Activated CD8-positive, alpha-beta memory T cell treated with anti-CD3 and anti-CD28 coated beads for 1 hour (primary cell): ENCODE measurements at regions not wholly inside any gene's neighbourhood (a gene's known extent, or its start where the extent isn't known, plus 50 kb on each side); places are given as distances from the start of the nearest gene placed in this dataset.
"Not testable (repeated sequence)": the region's sequence is repeated elsewhere in the genome, so short reads cannot be mapped to it uniquely, and the experiment has no call there.

Experiments used
- DNase-seq, 2 donors: peaks; one replicate each; pipeline ENCODE4 v3.0.0-alpha.2; 2020; ENCODE audit warnings: low read depth in 1 of 2; ENCODE audit errors: extremely low read depth in 1 of 2

DNA sequence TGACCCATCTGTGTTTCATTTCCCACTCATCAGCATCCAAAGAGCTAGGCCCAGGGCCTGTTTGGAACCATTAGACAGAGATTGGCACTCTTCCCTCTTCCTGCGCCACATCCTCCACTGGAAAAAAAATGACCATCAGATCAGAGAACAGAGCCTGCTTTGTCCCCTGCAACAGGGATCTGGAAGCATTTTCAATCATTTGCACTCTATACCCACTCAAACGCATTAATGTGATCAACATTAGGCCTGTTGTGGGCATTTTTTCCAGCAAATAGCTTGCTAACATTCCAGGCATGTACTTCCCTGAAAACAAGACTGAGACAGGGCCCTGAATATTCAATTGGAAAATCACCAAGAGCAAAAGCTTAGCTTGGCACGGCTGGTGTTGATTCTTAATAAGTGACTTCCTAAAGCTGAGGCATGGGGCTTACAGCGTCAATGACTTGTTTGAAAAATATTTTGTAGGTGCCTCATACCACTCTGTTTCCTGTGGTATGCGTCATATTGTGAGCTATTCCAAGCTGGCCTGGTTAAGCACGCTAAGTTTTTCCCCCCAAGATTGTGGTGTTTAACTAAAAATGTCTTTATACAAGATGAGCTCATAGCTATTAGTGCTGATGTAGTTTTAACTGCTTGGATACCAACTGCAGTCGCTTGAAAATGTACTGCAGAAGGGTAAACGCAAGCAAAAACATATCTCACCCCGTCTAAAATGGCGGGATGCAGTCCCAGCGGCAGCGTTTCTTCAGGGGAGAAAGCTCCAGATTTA is 404.4 kb downstream of the SPRY2 start:
- no peak for DNase-seq

DNA sequence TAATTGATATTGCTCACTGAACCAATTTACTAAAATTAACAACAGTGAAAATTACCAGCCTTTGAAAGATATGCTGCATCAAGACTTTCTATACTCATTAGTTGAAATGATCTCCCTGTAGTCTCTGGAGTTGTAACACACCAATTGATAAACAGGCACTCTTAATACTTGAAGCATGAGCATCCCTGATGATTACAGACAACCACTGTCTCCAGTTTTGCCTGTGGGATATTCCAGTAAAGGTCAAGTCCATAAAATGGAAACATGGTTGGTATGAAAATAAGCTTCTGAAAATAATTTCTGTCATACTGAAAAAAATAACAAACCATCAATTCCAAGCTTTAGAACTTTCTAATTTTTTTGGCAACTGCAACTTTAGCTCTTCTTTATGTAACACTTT is 405.8 kb downstream of the SPRY2 start:
- DNase-seq = no peak

DNA sequence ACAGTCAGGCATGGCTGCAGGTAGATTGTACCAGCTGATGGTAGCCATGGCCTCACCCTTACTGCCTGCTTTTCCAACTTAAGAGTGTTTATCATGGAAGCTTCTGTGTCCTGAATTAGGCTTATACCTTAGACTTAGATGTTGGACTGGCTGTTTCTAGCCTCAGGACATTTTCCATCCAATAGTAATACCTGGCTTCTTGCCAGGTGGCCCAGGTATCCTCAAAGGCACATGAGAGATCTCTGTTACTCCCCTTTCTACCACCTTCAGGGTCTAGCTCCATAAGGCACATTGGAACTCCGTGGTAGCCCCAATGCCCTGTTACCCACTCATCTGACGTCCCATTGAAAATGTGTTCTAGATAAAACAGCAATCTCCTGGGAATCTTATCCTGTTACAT is 407.5 kb downstream of the SPRY2 start:
- no peak for DNase-seq

DNA sequence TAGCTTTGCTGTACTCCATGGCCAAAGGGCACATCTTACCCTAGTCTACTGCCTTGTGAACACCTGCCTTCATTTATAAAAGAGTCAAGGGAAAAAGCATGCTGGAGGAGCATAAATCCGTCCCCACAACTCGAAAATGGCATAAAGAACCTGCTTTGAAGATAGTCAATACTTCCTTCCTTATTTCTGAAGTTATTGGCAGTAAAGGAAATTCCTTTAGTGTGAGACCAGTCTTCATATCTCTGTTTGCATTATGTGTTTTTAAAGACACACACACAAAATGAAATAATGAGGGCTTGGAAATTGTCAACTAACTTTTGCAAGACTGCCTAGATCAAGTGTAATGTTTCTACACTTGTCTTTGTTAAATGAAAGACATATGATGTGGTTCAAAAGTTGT is 408.4 kb downstream of the SPRY2 start:
- no peak for DNase-seq

DNA sequence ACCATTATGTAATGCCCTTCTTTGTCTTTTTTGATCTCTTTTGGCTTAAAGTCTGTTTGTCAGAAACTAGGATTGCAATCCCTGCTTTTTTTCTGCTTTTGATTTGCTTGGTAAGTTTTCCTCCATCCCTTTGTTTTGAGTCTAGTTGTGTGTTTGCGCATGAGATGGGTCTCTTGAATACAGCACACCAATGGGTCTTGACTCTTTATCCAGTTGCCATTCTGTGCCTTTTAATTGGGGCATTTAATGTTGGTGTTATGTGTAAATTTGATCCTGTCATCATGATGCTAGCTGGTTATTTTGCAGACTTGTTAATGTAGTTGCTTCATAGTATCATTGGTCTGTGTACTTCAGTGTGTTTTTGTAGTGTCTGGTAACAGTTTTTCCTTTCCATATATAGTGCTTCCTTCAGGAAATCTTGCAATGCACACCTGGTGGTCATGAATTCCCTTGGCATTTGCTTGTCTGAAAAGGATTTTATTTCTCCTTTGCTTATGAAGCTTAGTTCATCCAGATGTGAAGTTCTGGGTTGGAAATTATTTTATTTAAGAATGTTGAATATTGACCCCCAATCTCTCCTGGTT is 416.9 kb downstream of the SPRY2 start:
- not testable (repeated sequence) for DNase-seq

DNA sequence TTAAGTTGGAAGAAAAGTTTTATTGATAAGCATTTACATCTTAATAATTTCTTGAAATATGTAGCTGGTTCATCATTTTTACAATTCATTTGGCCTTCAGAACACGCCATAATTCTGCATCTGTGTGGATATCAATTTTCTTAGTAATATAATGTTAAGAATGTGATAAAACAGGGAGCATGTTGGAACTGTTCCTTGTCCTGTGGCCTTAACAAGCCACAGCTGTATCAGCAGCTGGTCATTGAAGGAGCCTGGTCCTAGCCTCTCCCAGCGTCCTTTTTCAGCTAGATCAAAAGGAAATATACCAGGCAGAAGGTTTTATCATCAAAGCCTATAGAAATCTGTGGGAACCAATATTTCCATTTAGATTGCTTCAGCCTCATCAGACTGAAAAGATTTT is 421.8 kb downstream of the SPRY2 start:
- DNase-seq = no peak

DNA sequence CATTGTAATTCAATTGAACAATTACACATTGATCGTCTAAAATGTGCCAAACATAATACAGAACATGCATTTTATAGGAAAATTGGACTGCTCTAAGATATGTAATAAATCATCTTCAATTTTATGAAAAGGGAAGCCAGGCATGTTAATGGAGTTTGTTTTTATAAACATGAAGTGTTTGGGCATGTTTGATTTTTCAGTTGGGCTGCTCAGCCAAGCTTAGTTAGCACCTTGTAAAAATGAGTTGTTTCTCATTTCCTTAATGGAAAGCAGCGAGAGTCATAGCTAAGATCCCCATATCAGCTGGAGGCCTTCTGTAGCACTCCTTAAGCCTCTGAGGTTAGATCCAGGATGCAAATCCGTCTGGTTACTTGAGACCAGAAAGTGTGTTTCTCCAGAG is 422.3 kb downstream of the SPRY2 start:
- DNase-seq = no peak

DNA sequence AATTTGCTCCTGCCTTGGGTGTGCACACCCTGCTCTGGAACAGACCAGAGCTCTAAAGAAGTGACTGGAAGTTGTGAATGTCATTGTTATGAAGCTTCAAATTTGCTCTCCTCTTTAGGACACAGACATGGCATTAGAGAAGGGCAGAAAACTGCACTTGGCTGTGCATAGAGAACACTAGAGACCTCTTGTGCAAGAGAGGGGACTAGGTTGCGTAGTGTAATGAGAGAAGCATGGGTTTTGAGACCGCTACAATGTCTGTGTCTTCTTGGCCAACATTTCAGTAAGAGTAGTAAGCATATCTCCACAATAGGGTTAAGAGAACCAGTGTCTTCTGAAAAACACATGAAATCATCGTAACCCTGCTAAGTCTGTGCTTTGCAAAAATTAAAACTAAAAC is 423.3 kb downstream of the SPRY2 start:
- DNase-seq = no peak

DNA sequence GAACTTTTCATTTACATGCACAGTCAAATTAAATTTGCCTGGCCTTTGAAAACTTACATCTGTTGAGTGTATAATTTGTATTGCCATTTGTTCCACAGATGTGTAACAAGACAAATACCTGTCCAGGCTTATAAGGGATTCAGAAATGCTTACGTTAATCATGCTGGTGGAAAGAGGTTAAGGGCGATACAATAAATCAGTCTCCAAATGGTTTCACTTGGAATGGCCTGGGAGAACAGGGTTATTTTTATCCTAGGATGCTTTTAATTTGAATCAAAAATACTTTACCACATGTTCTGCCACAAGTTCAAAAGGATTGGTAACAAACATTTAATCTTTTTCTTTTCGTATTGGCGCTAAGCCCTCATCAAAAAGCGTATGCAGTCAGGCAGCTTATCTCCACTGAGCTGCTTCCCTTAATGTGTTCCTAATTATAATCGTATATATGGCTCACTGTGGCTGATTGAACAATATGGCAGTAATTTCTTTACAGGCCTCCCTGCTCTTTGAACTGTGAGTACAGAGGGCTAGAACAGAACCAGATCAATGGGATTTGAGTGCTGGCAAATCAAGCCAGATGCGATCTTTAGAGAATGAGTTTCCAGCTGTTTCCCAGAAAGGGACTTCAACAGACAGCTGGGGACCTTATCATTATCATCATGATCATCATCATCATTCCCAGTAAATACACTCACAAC is 425.7 kb downstream of the SPRY2 start:
- no peak for DNase-seq

DNA sequence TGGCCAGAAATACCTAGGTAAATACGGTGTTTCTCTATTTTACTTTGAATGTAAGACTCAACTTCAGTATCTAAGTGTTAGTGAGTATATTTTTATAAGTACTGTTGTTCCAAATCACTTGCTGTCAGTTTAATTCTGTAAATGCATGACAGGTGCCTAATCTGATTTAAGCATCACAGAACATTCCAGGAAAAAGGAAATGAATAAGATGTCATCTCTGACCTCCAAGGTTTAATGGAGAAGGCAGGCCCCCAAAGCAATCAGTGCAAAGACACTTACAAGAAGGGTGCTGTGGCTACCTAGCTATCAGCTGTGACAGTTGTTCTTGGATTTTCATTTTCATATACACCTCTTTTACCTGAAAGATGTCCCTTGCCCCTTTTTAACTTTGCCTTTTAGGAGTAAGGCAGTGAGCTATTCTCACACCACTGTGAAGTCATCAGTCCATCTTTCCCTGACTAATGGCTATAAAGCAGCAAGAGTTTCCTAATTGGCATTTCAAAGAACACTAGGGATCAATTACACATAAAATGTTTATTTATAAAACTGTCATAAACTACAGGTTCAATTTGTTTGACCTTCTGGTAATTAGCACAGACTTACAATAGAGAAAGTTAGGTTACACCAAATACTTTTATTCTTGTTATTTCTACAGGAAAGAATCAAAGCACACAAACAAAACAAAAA is 427.6 kb downstream of the SPRY2 start:
- DNase-seq = no peak

DNA sequence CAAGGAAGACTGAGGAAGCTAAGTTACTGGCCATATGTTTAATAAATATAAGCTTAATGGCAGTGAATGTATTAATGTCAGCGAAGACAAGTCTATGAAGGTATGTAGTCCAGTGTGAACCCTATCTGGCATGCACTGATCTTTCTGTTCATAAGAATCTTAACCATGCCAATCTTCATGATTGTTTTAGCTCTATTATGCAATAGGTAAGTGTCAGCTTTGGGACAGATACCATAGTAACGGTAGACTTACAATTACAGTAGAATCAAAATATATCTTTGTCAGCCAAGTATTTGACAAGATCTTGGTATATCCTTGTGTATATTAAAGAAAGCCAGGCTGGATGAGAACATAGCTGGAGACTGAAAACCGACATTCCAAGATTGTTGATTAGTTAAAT is 428.5 kb downstream of the SPRY2 start:
- no peak for DNase-seq

DNA sequence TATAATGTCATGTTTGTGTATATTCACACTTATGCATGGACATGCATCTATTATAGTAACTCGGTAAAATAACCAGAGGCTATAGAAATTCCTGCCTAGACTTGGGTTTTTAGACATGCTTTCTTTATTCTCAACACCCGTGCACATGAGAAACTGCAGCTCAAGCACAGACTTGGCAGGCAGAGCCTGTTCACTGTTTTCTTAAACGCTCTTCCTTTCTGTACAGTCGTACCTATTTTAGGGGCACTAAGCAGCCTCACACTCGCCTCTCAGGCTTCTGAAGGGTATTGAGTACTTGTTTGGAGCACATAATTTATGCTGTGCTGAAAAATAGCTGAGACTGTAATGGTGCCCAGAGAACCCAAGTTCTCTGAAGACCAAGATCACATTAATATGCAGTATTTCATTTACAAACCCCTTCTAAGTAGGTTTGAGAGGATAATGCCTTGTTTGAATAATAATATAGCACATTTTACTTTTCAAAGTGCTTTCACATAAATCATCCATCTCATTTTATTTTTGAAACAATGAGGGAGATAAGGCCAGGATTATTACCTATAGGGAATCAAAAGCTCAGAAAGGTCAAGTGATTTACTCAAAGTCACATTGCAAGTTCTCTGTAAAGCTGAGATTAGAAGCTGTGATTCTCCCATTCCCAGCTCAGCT is 429.9 kb downstream of the SPRY2 start:
- DNase-seq = no peak

DNA sequence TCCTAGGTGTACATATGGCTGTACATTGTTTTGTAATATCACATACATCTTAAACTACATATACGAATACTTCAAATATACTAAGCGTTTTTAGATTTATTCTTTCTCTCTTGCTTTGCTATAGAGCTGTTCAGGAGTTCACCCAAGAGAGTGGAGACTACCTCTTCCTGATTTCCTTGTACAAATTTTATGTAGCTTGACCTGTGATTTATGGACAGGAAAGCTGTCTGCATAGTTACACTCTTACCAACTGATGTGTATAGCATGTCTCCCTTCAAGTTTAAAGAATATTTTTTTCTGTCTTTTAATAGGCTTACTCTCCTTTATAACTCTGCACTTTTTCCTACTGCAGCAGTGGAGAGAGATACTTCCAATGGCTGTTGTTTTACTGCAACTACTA is 428.7 kb downstream of the NDFIP2 start:
- no peak for DNase-seq

DNA sequence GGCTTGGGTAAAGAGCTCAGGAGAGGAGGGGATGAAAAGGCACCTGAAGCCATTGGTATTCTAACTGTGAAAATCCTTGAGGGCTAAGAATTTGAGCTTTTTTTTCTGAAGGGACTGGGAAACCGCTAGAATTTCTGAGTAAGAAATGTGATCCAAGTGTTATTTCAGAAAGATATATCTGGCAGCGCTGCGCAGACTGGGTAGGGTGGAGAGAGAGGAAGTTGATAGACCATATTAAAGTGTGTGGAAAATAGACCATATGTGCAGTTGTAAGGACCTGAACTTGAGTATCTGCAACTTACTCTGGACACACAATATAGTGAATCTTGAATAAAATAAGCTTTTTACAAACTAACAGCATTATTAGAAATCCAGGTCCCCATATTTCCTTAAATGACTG is 427.4 kb downstream of the NDFIP2 start:
- no peak for DNase-seq

DNA sequence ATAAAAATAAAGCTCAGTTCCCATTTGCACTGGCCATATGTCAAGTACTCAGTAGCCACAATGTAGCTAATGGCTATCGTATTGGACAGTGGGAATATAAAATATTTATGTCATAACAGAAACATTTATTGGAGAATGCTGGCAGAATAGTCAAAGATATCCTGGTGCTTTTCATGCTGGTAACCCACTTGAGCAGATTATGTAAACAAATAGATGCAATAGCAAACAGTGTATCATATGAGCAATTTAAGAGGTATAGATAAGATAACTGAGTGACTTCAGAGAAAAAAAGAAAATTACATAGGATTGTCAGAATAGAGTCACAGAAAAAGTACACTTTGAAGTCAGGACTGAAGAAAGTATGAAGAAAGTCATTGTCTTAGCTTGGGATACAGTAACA is 426.6 kb downstream of the NDFIP2 start:
- DNase-seq = no peak

DNA sequence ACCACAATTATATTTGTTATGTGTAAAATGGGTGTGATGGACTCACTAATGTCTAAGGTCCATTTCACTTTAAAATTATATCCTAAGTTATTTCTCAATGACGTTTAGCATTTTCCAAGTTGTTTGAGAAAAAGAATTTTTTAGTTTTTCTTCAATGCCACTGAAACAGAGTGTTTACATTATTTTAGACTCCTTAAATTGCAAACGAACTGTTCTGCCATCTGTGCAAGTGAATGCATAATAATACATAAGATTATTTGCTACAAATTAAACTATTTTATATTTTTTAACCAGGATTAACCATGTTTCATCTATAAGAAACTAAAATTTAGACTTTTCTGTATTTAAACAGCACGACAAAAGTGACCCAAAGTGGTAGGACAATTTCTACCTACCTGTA is 425.4 kb downstream of the NDFIP2 start:
- no peak for DNase-seq

DNA sequence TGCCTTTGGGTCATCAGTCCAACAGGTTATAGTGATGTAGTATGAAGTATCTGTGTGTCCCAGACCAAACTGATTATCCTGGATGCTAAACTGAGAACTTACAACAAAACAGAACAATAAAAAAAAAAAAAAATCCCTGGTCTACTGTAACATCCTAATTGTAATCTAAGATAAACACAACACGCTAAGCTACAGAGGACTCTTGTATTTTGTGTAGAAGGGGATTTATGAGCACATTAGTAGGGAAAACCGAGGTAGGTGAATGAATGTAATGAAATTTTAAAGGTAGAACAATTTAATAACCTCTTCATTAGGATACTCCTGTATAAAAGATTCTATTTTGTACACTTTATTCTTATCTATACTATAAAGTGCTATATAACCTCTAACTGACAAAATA is 424.1 kb downstream of the NDFIP2 start:
- no peak for DNase-seq

DNA sequence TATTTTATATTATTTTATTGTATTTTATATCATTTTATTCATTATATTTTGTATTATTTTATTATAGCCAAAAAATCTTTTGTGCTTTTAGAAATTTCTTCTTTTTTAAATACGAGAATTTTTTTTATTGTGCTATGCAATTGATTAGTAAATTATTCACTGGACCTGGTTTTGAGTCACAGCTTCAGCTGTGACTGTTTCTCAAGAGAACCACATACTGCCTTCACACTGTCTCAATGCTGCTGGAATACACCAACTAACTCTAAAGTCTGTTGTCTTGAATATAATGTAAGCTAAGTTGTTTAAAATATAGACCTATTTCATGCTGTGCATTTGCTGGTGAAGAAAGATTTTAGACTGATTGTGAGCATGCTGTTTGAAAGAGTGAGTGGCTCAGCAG is 423.6 kb downstream of the NDFIP2 start:
- no peak for DNase-seq

DNA sequence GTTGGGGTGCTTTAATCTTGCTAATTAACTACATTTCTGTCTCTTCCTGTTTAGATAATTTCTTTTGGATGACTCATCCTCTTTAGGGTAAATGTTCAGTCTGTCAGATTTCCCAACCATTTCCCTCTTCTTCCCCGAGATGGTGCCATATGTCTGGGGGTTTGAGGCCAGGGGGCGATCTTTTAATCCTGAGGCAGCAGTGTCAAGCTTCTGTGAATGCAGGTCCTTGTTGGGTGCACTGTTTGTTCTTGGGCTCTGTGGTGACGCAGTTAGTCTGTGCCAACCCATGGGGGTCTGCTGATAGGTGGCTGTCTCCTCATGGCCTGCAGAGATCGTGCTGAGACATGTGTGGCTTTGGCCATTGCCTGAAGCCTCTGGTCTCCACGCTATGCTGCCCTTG is 420.4 kb downstream of the NDFIP2 start:
- DNase-seq = no peak

DNA sequence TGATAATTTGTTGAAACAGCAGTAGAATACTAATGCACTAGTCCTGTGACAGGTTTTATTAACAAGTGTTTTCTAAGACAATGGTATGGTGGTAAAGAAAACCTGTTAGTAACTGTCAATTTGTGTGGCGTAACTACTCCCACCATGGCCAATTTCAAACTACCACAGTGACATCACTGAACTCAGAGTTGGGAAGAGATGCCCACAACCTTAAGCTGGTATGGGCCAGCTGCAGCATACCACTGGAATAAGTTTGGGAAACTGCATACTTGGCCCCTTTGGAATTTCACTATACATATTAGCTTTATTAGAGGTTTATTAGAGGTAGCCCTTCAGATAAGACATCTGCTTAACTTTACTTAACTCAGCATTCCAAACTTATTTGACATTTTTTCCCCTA is 419.4 kb downstream of the NDFIP2 start:
- DNase-seq = no peak

DNA sequence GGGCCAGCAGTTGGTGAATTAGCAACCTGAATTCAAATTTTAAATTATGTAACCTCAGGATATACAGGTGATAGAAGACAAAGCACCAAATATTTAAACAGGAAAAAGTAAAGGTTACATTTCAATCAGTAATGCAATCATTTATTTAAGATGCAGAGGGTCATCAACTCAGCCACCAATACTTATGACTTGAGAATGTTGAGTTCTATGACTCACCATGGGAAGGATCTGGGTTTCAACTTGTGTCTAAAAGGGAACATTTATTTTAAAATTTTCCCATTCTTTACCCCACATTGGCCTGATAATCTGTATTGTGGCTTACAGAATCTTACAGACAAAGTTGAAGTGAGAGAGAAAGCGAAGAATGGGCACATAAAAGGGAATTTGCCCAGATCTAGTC is 418.0 kb downstream of the NDFIP2 start:
- DNase-seq = no peak
